ENCODE measurements at regions not wholly inside any gene's neighbourhood (a gene's known extent, or its start where the extent isn't known, plus 50 kb on each side); places are given as distances from the start of the nearest gene placed in this dataset.

DNA sequence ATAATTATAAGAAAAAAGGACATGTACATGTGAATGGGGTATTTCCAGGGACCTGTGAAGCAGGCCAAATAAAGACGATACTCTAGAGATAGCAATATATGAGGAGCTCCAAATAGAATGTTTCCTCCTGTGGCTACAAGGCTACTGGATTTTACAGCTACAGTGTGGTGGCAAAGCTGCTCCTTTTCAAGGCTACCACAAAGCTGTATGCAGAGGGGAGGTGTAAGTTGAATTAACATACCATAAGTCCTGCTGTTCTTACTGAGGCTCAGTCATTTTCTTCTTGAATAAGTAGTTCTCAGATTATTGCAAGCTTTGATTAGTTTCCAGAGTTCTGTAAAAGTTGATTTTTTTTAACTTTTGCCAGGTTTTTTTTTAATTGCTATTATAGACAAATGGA, 1184.6 kb upstream of the EPHA6 start:
- no peak for TF ChIP-seq POLR2AphosphoS5 (IDR thresholded peaks at IDR 0.05; ENCODE audit: borderline replicate concordance, low read depth, low read length)
- TF ChIP-seq EZH2 (IDR thresholded peaks at IDR 0.05), result no peak

Data from SK-N-MC (cell line).